AG04449 (cell line): ENCODE measurements at regions not wholly inside any gene's neighbourhood (a gene's known extent, or its start where the extent isn't known, plus 50 kb on each side); places are given as distances from the start of the nearest gene placed in this dataset.
"Not testable (repeated sequence)": the region's sequence is repeated elsewhere in the genome, so short reads cannot be mapped to it uniquely, and the experiment has no call there.

Experiments
- CTCF ChIA-PET: fragments of 350-600 bp; formaldehyde crosslinking; extraction: SDS; loops from one replicate; lab custom pipeline; 2021; ENCODE audit warnings: antibody characterized with exemption; lab: Yijun Ruan, JAX
- POLR2A ChIA-PET: fragments of 400-600, 350-600 bp; formaldehyde crosslinking; extraction: SDS; loops from one replicate; lab custom pipeline; 2020; ENCODE audit warnings: antibody characterized with exemption, inconsistent platforms; lab: Yijun Ruan, JAX
- DNase-seq: peaks from one replicate; pipeline ENCODE4 v3.0.0-alpha.2; 2010; ENCODE audit warnings: low read depth, low spot score
- H3K4me3 ChIP-seq: 2 replicates; pipeline ENCODE4 v1.5.1; 2011; ENCODE audit warnings: low read depth, mild to moderate bottlenecking, control low read depth, low read length
- TF ChIP-seq, protein P1 (sequence below): IDR thresholded peaks from one replicate; pipeline ENCODE4 v1.5.1; 2011; ENCODE audit warnings: mild to moderate bottlenecking, moderate library complexity, low read length, control low read depth, inconsistent platforms; ENCODE audit not compliant: insufficient read depth; ENCODE audit errors: missing control alignments

DNA sequence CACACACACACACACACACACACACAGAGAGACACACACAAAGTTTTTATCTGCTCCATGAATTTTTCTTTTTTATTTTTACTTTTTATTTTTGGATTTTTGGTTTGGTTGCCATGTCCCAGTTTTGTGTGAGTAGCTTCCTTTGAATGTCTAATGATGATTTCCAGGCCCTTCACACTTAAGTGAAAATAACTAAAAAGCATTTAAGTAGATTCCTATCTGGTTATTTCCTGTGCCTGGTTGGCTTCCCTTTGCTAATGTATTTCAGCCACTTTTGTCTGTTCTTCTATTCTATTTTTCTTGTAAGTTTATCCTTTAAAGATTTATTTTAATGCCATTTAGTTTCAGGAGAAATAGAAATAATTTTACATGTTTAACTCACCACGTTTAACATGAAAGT lies 755.4 kb downstream of the SLC6A15 start:
- no peak for DNase-seq
- no peak overlapping the region for H3K4me3 ChIP-seq
- TF ChIP-seq, protein P1, sequence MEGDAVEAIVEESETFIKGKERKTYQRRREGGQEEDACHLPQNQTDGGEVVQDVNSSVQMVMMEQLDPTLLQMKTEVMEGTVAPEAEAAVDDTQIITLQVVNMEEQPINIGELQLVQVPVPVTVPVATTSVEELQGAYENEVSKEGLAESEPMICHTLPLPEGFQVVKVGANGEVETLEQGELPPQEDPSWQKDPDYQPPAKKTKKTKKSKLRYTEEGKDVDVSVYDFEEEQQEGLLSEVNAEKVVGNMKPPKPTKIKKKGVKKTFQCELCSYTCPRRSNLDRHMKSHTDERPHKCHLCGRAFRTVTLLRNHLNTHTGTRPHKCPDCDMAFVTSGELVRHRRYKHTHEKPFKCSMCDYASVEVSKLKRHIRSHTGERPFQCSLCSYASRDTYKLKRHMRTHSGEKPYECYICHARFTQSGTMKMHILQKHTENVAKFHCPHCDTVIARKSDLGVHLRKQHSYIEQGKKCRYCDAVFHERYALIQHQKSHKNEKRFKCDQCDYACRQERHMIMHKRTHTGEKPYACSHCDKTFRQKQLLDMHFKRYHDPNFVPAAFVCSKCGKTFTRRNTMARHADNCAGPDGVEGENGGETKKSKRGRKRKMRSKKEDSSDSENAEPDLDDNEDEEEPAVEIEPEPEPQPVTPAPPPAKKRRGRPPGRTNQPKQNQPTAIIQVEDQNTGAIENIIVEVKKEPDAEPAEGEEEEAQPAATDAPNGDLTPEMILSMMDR = no peak
- POLR2A ChIA-PET = no interaction called here
- CTCF ChIA-PET = no interaction called here

DNA sequence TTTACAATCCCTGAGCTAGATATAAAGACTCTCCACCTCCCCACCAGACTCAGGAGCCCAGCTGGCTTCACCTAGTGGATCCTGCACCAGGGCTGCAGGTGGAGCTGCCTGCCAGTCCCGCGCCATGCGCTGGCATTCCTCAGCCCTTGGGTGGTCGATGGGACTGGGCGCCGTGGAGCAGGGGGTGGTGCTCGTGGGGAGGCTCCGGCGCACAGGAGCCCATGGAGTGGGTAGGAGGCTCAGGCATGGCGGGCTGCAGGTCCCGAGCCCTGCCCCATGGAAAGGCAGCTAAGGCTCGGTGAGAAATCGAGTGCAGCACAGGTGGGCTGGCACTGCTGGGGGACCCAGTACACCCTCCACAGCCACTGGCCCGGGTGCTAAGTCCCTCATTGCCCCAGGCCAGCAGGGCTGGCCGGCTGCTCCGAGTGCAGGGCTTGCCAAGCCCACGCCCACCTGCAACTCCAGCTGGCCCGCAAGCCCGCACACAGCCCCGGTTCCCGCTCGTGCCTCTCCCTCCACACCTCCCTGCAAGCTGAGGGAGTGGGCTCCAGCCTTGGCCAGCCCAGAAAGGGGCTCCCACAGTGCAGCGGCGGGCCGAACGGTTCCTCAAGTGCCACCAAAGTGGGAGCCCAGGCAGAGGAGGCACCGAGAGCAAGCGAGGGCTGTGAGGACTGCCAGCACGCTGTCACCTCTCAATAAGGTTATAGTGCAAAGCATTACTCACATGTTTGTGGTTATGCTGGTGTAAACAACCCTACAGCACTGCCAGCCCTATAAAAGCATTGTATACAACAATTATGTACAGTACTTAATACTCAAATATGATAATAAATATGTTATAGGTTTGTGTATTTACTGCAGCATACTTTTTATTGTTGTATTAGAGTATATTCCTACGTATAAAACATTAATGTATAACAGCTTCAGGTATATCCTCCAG lies 757.3 kb downstream of the SLC6A15 start:
- CTCF ChIA-PET, POLR2A ChIA-PET, H3K4me3 ChIP-seq, DNase-seq: not testable (repeated sequence)

DNA sequence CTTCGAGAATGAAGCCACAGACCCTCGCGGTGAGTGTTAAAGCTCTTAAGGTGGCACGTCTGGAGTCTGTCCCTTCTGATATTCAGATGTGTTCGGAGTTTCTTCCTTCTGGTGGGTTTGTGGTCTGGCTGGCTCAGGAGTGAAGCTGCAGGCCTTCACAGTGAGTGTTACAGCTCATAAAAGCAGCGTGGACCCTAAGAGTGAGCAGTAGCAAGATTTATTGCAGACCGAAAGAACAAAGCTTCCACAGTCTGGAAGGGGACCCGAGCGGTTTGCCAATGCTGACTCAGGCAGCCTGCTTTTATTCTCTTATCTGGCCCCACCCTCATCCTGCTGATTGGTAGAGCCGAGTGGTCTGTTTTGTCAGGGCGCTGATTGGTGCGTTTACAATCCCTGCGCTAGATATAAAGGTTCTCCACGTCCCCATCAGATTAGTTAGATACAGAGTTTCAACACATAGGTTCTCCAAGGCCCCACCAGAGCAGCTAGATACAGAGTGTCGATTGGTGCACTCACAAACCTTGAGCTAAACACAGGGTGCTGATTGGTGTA lies 758.1 kb downstream of the SLC6A15 start:
- CTCF ChIA-PET, DNase-seq, H3K4me3 ChIP-seq, POLR2A ChIA-PET: not testable (repeated sequence)

DNA sequence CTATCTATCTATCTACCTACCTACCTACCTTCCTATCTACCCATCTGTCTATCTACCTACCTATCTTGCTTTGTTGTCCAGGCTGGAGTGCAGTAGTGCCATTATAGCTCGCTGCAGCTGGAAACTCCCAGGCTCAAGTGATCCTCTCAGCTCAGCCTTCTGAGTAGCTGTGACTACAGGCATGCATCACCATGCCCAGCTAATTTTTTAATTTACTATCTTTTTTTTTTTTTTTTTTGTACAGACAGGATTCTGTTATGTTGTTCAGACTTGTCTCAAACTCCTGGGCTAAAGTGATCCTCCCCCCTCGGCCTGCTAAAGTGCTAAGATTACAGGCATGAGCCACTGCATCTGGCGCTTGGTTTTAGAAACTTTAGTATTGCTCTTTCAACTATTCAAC lies 762.4 kb downstream of the SLC6A15 start:
- no peak for DNase-seq
- TF ChIP-seq, protein P1 = no peak
- H3K4me3 ChIP-seq = no peak overlapping the region
- POLR2A ChIA-PET = no interaction called here
- CTCF ChIA-PET = no interaction called here

DNA sequence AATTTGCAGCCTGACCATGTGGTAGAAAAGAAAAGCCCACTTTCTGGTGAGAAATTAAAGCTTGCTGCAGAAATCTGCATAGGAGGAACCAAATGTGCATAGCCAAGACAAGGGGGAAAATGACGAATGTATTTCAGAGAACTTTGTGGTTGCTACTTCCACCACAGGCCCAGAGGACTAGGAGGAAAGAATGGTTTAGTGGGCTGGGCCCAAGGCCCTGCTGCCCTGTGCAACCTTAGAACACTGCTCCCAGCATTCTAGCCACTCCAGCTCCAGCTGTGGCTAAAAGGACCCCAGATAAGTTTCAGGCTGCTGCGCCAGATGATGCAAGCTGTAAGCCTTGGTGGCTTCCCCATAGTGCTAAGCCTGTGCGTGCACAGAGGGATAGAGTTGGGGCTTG lies 764.3 kb downstream of the SLC6A15 start:
- no peak for DNase-seq
- ChIA-PET CTCF (no interaction called here), POLR2A (no interaction called here)
- H3K4me3 ChIP-seq = no peak overlapping the region
- TF ChIP-seq, protein P1 = no peak

DNA sequence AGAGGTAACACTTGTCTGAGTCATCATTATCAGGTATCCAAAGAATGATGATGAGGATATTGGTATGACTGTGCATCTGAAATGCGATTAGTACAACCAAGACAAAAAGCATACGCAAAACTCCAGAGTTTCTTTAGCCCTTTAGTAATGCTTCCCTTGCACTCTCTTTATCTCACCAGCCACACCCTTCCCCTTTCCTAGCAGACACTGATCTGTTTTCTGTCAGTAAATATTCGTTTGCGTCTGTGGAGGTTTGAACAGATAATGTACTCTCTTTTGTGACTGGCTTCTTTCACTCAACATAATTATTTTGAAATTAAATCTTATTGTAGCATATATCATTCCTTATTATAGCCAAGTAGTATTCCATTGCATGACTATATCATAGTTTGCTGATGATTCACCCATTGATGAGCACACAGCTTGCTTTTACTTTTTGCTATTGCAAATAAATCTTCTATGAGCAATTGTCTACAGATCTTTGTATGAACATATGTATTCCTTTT lies 775.7 kb downstream of the SLC6A15 start:
- TF ChIP-seq, protein P1 = no peak
- no peak for DNase-seq
- CTCF ChIA-PET = no interaction called here
- H3K4me3 ChIP-seq = no peak overlapping the region
- POLR2A ChIA-PET = no interaction called here

DNA sequence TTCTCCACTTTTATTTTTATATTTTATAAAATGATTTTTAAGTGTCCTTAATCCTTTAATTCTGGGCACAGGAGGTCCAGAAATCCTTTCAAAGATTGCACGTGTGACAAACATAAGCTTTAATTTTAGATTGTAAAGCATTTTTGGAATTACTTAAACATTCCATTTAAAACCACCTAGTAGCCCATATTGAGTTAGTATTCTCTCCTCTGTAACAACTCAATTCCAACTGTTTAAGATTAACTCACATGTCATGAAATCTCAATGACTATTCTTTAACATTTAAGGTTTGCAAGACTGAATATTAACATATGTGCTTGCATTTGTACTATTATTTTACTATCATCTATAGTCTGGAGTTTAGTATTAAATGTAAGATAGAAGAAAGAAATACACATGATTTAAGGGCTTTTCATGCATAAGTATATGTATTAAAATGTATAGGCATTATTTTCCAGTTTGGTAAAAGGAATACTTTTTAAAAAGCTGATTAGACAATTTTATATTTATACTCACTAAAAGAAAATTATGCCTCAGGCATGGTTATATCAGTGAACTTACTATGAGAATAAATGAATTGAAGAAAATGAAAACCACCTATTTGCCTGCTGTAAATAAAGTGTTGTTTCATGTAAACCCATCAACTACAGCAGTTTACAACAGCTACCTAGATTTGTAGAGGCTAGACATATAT lies 776.9 kb downstream of the SLC6A15 start:
- H3K4me3 ChIP-seq = no peak overlapping the region
- CTCF ChIA-PET = no interaction called here
- TF ChIP-seq, protein P1 = no peak
- no peak for DNase-seq
- POLR2A ChIA-PET = no interaction called here
